ENCODE measurements at regions not wholly inside any gene's neighbourhood (a gene's known extent, or its start where the extent isn't known, plus 50 kb on each side); places are given as distances from the start of the nearest gene placed in this dataset.
"Not testable (repeated sequence)": the region's sequence is repeated elsewhere in the genome, so short reads cannot be mapped to it uniquely, and the experiment has no call there.

GRCh38 chr10:105596749-105597148, 955.7 kb downstream of the SORCS3 start:
- TF ChIP-seq Cebpa-rat (IDR thresholded peaks at IDR 0.05): no peak
- Histone ChIP-seq H3K4me1 (no peaks in the 10 kb centered on the region), H3K9me3 (no peaks in the 10 kb centered on the region), H3K27me3 (no peaks in the 10 kb centered on the region), H3K4me2 (no peak overlapping the region), H3K9ac (no peak overlapping the region), H3K27ac (no peak overlapping the region), H3K36me3 (no peaks in the 10 kb centered on the region), H3K4me3 (no peak overlapping the region), H4K20me1 (no peaks in the 10 kb centered on the region)

- no peak overlapping the region for H3K9ac ChIP-seq
- H3K27ac ChIP-seq: no peak overlapping the region
- H3K4me1 ChIP-seq: no peaks in the 10 kb centered on the region
- H4K20me1 ChIP-seq: no peaks in the 10 kb centered on the region
- H3K9me3 ChIP-seq: no peaks in the 10 kb centered on the region
- no peak overlapping the region for H3K4me2 ChIP-seq
- no peaks in the 10 kb centered on the region for H3K27me3 ChIP-seq
- H3K36me3 ChIP-seq: no peaks in the 10 kb centered on the region
- no peak overlapping the region for H3K4me3 ChIP-seq
- no peak for TF ChIP-seq Cebpa-rat (IDR thresholded peaks at IDR 0.05)
Observed at GRCh38 chr10:105594296-105594695, 953.2 kb downstream of the SORCS3 start.

GRCh38 chr10:105592468-105592867, 951.4 kb downstream of the SORCS3 start:
- Histone ChIP-seq H3K36me3 (no peaks in the 10 kb centered on the region), H3K4me3 (no peak overlapping the region), H3K9me3 (no peaks in the 10 kb centered on the region), H3K27me3 (no peaks in the 10 kb centered on the region), H3K27ac (no peak overlapping the region), H3K4me2 (no peak overlapping the region), H3K4me1 (no peaks in the 10 kb centered on the region), H4K20me1 (no peaks in the 10 kb centered on the region), H3K9ac (no peak overlapping the region)
- TF ChIP-seq Cebpa-rat (IDR thresholded peaks at IDR 0.05): no peak

GRCh38 chr10:105586451-105587098, 945.5 kb downstream of the SORCS3 start:
- Histone ChIP-seq H3K4me3 (no peak overlapping the region), H3K4me1 (no peaks in the 10 kb centered on the region), H3K4me2 (no peak overlapping the region), H3K27me3 (no peaks in the 10 kb centered on the region), H3K36me3 (no peaks in the 10 kb centered on the region), H3K27ac (no peak overlapping the region), H4K20me1 (no peaks in the 10 kb centered on the region), H3K9ac (no peak overlapping the region), H3K9me3 (no peaks in the 10 kb centered on the region)
- no peak for TF ChIP-seq Cebpa-rat (IDR thresholded peaks at IDR 0.05)

GRCh38 chr10:105585753-105586152, 944.7 kb downstream of the SORCS3 start:
- Histone ChIP-seq H3K4me3 (no peak overlapping the region), H4K20me1 (no peaks in the 10 kb centered on the region), H3K4me1 (no peaks in the 10 kb centered on the region), H3K27ac (no peak overlapping the region), H3K9me3 (no peaks in the 10 kb centered on the region), H3K9ac (no peak overlapping the region), H3K4me2 (no peak overlapping the region), H3K27me3 (no peaks in the 10 kb centered on the region), H3K36me3 (no peaks in the 10 kb centered on the region)
- no peak for TF ChIP-seq Cebpa-rat (IDR thresholded peaks at IDR 0.05)

- no peak overlapping the region for H3K9ac ChIP-seq
- no peak overlapping the region for H3K4me2 ChIP-seq
- H4K20me1 ChIP-seq: no peaks in the 10 kb centered on the region
- H3K4me3 ChIP-seq: no peak overlapping the region
- H3K4me1 ChIP-seq: no peaks in the 10 kb centered on the region
- no peaks in the 10 kb centered on the region for H3K27me3 ChIP-seq
- no peak for TF ChIP-seq Cebpa-rat (IDR thresholded peaks at IDR 0.05)
- no peak overlapping the region for H3K27ac ChIP-seq
- no peaks in the 10 kb centered on the region for H3K36me3 ChIP-seq
- H3K9me3 ChIP-seq: no peaks in the 10 kb centered on the region
Observed at GRCh38 chr10:105585171-105585570, 944.1 kb downstream of the SORCS3 start.

GRCh38 chr10:105579112-105579511, 938.0 kb downstream of the SORCS3 start:
- H3K27ac ChIP-seq: no peak overlapping the region
- H3K27me3 ChIP-seq: no peaks in the 10 kb centered on the region
- no peak overlapping the region for H3K9ac ChIP-seq
- TF ChIP-seq Cebpa-rat (IDR thresholded peaks at IDR 0.05): no peak
- H3K36me3 ChIP-seq: no peaks in the 10 kb centered on the region
- no peak overlapping the region for H3K4me3 ChIP-seq
- no peak overlapping the region for H3K4me2 ChIP-seq
- no peaks in the 10 kb centered on the region for H4K20me1 ChIP-seq
- peaks cover 11% of the 10 kb centered on the region; the same call in 1 of the 2 replicates for H3K9me3 ChIP-seq
- H3K4me1 ChIP-seq: no peaks in the 10 kb centered on the region

GRCh38 chr10:105577865-105578607, 936.9 kb downstream of the SORCS3 start:
- Histone ChIP-seq H3K4me2 (no peak overlapping the region), H3K27me3 (no peaks in the 10 kb centered on the region)

GRCh38 chr10:105559333-105560097, 918.4 kb downstream of the SORCS3 start:
- no peak for TF ChIP-seq Cebpa-rat (IDR thresholded peaks at IDR 0.05)
- Histone ChIP-seq H3K4me2 (no peak overlapping the region), H4K20me1 (no peaks in the 10 kb centered on the region), H3K27ac (no peak overlapping the region), H3K4me3 (no peak overlapping the region), H3K36me3 (no peaks in the 10 kb centered on the region), H3K9me3 (no peaks in the 10 kb centered on the region), H3K27me3 (no peaks in the 10 kb centered on the region), H3K9ac (no peak overlapping the region), H3K4me1 (no peaks in the 10 kb centered on the region)

More at GRCh38 chr10:105577865-105578607, 936.9 kb downstream of the SORCS3 start:
- no peak overlapping the region for H3K4me3 ChIP-seq
- no peaks in the 10 kb centered on the region for H3K36me3 ChIP-seq
- TF ChIP-seq Cebpa-rat (IDR thresholded peaks at IDR 0.05): no peak
- H4K20me1 ChIP-seq: no peaks in the 10 kb centered on the region
- H3K27ac ChIP-seq: no peak overlapping the region
- peaks cover 19% of the 10 kb centered on the region for H3K9me3 ChIP-seq
- no peak overlapping the region for H3K9ac ChIP-seq
- no peaks in the 10 kb centered on the region for H3K4me1 ChIP-seq

- H3K4me3 ChIP-seq, H3K27ac ChIP-seq, H4K20me1 ChIP-seq, H3K4me2 ChIP-seq, H3K36me3 ChIP-seq, H3K9me3 ChIP-seq, H3K9ac ChIP-seq, H3K27me3 ChIP-seq, H3K4me1 ChIP-seq: not testable (repeated sequence)
Observed at GRCh38 chr10:105550453-105550852, 909.4 kb downstream of the SORCS3 start.

Measured in BLaER1 (cell line).